SKM-1 treated with dmso at 0.1 percent for 144 hours (cell line): ENCODE measurements at regions not wholly inside any gene's neighbourhood (a gene's known extent, or its start where the extent isn't known, plus 50 kb on each side); places are given as distances from the start of the nearest gene placed in this dataset.
"Not testable (repeated sequence)": the region's sequence is repeated elsewhere in the genome, so short reads cannot be mapped to it uniquely, and the experiment has no call there.

ENCODE experiments used
- DNase-seq: peaks from one replicate; lab custom pipeline; 2025; ENCODE audit not compliant: unreplicated experiment; lab: John Stamatoyannopoulos, UW

GRCh38 chr21:28714777-28715464 is 277.8 kb downstream of the LTN1 start:
- no peak for DNase-seq

DNA sequence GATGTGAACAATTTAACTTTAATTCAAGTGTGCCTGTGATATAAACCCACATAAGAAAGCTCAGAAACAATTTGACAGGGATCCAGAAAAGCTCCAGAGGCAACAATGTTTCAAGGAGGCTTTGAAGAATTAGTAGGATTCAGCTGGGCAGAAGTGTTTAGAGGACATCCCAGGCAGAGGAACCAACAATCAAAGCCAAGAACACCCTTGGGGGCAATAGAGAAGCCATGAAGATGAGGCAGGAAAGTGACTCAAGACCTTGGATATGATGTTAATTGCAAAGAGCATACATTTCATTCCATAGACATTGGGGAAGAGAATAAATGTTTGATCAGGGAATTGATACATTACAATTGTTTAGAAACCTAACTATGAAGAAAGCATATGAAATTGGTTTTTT is 280.3 kb downstream of the LTN1 start:
- no peak for DNase-seq

DNA sequence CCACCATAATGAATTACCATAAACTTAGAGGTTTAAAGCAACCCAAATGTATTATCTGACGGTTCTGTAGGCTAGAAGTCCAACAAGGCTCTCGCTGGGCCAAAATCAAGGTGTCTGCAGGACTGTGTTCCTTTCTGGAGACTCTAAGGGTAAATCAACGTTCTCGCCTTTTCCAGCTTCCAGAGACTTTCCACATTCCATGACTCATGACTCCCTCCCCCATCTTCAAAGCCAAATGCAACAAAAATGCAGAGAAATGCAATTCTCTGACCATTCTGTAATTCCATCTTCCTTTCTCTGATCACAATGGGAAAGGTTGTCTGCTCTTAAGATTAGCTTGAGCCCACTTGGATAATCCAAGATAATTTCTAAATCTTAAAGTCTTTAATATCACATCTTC is 287.1 kb downstream of the LTN1 start:
- DNase-seq = no peak

- no peak for DNase-seq
These were observed 287.9 kb downstream of the LTN1 start for GRCh38 chr21:28704746-28705145.

DNA sequence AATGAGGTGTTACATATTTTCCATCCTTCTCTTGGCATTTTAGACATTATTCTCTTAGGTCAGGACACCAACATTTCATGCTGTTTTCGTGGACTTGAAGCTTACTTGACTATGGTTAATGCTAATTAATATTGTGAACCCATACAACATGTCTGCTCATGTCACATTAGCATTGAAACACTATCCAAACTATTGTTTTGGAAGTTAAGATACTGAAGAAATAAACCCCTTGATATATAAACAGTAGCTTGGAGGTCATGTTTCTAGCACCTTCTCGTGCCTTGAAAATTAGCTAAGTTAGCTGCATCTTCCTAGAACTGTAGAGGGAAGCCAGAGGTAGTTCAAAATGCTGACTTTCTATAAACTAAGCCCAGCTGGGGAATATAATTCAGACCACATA is 288.8 kb downstream of the LTN1 start:
- no peak for DNase-seq

DNA sequence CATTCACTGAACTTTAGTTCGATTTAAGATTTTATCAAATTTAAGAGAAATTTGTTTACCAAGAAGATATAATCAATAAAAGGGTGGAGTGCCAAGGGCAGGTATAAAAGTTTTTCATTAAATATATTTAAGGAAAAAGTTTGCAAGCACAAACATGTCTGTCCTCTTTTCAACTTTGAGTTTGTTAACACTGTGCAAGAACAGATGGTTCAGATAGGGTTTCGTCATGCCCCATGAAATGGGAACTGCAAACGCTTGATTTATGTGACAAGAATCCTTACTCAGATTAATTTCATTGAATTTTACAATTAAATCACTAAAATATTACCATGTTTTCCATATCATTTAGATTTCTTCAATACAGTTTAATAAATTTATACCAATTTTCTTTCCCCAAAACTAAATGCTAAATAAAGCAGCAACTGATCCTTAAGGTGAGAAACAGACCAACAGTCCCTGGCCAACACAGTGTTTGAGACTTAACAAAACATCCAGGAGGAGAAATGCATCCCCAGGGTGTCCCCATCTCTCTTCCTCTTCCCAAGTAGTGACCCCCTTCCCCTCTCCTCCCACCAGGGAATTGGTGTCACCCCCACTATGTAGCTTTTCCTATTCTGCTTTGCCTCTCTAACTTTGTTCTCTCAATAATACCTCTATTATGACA is 292.9 kb downstream of the LTN1 start:
- no peak for DNase-seq

DNA sequence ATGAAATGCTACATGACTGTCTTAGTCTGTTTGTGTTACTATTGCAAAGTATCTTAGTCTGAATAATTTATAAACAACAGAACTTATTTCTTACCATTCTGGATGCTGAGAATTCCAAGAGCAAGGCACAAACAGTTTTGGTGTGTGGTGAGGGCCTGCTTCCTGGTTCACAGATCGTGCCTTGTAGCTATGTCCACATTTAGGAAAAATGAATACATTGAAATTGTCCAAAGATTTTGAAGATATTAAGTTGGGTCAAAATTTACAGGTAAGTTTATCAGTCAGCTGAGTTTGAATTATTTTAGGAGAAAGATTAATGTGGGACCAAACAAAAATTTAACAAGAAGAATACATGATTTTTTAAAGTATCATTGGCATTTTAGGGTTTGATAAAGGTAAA is 293.5 kb downstream of the LTN1 start:
- DNase-seq = no peak

GRCh38 chr21:28696844-28697410 is 295.8 kb downstream of the LTN1 start:
- DNase-seq = no peak

DNA sequence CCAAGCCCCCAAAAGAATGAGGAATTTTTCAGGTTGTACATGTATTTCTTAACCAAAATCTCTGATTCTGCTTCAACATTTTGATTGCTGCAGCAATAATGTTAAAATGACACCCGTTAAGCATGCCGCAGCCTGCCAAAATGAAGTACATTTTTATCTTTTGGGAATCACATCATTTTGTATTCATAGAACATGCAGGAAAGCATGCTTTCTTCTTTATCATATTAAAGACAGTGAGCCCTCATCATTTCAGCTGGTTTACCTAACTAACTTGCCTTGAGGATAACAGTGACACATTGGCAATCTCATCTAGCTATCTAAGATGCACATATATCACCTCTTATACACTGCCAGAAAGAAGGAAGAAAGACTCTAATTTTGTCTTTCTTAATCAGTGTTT is 299.2 kb downstream of the LTN1 start:
- DNase-seq = no peak

- no peak for DNase-seq
These were observed 302.5 kb downstream of the LTN1 start for GRCh38 chr21:28690196-28690595.

DNA sequence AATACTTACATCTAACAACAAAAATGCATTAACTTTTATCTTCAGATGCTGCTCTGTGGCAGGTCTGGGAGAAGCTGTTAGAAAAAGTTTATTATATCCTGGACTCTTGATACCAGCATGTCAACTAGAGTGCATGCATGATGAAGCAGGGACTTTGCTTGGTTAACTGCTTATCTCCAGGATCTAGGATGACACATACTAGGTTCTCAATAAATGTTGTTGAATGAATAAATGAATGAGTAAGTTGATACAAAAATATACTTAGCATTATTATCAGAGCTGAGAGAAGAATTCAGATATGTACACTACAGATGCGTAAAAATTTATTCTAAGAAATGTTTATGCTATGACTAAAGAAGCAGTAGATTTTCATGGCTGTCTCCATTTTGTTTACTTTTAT is 304.3 kb downstream of the LTN1 start:
- DNase-seq = no peak

- no peak for DNase-seq
These were observed 305.1 kb downstream of the LTN1 start for GRCh38 chr21:28687586-28687985.

DNA sequence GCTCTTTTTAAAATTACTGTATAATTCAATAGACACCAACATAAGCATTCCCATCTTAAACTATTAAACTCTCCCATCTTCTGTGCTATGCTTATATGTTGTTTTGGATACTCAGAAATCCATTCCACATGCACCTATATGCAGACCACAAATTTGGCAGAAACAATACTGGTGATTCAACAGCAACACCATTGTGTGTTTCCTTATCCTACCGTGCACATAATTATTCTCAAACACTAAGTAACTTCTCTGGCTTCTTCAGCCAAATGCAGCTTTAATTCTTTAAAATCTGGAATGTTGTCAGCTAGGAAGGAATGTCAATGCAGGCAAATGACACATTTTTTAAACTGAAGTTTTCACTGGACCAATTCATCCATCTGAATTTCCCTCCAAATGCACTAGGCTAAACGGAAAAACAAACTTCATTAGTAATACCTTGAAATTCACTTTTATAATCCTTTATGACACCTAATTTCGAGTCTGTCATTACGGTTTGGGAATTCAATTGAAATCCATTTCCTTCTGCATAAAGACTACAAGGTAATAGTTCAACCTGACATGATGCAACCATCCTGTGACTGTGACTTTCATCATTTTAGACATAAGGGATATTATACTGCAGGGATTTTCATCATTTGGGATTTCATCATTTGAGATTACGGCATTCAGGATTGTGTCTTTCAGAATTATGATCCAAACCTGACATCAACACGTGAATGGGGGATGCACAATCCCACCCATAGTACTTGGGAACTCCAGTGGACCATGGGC is 308.5 kb downstream of the LTN1 start:
- no peak for DNase-seq

DNA sequence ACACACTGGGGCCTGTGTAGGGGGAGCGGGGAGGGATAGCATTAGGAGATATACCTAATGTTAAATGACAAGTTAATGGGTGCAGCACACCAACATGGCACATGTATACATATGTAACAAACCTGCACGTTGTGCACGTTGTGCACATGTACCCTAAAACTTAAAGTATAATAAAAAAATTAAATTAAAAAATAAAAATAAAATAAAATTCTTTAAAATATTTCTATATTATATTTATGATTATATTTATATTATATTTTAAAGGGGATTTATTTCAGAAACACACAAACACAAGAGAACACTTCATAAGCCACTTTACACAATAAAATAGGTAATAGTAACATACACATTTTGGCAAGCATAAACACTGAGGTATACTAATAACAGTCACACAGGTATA is 309.8 kb downstream of the LTN1 start:
- DNase-seq = not testable (repeated sequence)

DNA sequence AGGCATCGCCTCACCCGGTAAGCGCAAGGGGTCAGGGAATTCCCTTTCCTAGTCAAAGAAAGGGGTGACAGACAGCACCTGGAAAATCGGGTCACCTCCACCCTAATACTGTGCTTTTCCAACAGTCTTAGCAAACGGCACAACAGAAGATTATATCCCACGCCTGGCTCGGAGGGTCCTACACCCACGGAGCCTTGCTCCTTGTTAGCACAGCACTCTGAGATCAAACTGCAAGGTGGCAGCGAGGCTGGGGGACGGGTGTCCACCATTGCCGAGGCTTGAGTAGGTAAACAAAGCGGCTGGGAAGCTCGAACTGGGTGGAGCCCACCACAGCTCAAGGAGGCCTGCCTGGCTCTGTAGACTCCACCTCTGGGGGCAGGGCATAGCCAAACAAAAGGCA is 315.6 kb downstream of the LTN1 start:
- DNase-seq = not testable (repeated sequence)

DNA sequence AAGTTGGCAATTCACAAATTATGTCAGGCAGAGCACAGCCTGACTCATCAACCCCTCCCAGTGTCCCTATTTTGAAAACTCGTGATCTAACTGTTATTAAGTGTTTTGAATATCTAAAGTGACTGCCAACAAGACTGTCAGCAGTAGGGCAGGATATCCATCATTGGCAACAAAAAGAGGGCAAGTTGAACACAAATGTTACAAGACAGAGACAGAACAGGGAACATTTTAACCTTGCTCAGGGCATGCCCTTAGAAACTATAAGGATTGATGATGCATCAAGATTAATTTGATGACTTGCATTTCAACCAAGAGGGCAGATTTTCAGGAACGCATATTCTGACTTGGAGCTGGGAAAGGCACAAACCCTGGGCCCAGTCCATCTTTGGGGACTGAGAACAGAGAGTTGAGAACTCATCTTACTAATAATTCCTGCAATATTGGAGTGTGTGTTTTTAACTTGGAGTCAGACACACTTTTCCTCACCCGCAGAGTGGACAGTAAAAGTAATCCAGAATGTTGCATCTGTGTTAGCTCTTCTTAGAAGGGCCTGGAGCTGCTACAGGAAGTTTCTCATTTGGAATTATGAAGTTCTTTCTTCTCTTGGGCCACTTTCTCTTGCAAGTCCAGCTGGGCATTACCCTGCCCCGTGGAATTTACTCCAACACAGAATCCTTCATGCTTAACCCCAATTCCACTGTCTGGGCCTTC is 317.2 kb downstream of the LTN1 start:
- no peak for DNase-seq

DNA sequence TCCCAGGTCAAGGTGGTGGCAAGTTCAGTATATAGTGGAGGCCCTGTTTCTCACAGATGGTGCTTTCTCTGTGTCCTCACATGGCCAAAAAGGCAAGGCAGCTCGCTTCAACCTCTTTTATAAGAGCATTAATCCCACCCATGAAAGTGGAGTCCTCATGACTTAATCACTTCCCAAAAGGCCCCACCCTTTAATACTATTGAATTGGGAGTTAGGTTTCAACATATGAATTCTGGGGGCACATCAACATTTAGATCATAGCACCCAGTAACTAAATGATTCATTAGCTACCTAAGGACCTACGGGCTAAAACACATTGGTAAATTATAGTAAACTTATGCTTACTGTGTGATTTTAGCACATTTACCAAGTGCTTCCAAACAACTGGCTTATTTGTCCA is 317.9 kb downstream of the LTN1 start:
- DNase-seq = no peak

DNA sequence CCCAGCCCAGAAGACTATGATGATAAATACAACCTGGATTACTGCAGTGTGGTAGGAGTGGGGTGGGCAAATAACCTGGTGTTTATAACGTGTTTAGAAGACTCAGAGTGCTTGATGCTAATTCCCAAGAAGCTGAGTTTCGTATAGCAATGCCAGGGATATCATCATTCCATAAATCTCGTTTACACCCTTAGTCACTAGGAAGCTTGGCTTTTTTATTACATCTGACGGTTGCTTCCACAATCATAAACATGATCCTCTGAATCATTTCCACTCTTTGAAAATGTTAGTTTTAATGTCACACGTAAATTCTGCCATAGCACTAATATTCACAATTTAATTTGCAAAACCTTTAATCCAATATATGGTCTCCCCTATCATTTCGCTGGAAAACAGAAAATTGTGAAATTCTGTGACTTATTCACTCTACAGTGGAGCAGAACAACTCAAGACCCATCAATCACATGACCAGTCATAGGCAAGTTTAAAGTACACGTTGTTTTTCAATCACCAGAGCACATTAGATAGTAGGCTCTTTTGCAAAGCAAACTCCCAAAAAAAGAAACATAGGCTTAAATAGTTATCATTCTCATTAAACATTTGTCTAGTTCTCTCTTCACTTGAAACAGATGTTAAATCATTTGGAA is 321.0 kb downstream of the LTN1 start:
- no peak for DNase-seq

DNA sequence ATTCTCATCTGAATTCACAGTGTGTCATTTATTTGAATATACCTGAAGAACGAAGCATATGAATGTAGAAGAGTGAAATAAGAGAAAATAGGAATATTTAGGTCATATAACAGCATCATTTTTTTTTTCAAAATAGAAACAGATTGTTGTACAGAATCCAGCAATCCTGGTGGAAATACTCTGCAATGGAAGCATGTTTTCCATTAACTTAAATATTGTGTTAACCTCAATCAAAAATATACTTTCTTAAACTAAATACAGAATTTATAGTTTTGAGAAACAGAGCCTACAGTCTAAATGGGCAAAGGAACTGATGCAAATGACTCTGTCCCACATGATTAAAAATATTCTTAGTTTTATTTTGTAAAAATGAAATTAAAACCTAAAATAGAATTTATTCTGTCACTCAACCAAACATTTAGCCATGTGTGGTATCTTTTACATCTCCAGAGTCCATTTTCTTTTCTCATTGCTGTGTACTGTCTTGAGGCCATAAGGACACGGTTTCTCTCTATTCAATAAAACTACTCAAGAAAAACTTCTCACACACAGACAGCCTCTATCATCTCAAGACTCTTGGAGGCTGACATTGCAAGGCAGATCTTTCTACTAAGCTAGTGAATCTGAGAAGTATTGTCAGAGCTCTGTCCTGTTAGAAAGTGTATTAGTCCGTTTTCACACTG is 322.6 kb downstream of the LTN1 start:
- no peak for DNase-seq

- no peak for DNase-seq
These were observed 323.4 kb downstream of the LTN1 start for GRCh38 chr21:28669321-28669720.
